Type B pancreatic cell (in vitro differentiated cells): ENCODE measurements at regions not wholly inside any gene's neighbourhood (a gene's known extent, or its start where the extent isn't known, plus 50 kb on each side); places are given as distances from the start of the nearest gene placed in this dataset.

Source experiments
- DNase-seq: peaks from one replicate; pipeline ENCODE4 v3.0.0; 2021; ENCODE audit warnings: mixed read lengths; ENCODE audit not compliant: unreplicated experiment; ENCODE audit errors: extremely low spot score
- H3K27ac Mint-ChIP-seq: 2 replicates; pipeline ENCODE4 v1.8.0; 2021; ENCODE audit warnings: mild to moderate bottlenecking, mixed read lengths
- H3K27me3 Mint-ChIP-seq: 2 replicates; pipeline ENCODE4 v1.8.0; 2021; ENCODE audit warnings: mixed read lengths
- H3K36me3 Mint-ChIP-seq: 2 replicates; pipeline ENCODE4 v1.8.0; 2021; ENCODE audit warnings: mixed read lengths
- H3K4me1 Mint-ChIP-seq: one replicate; pipeline ENCODE4 v1.8.0; 2021; ENCODE audit warnings: mixed read lengths; ENCODE audit not compliant: unreplicated experiment
- H3K4me3 Mint-ChIP-seq: 2 replicates; pipeline ENCODE4 v1.8.0; 2021; ENCODE audit warnings: mild to moderate bottlenecking, mixed read lengths
- H3K9me3 Mint-ChIP-seq: 2 replicates; pipeline ENCODE4 v1.8.0; 2021; ENCODE audit warnings: mixed read lengths
- CTCF ChIP-seq: fragments of 200-600 bp; sonication (generic); conservative IDR thresholded peaks from 2 replicates; pipeline ENCODE4 v1.5.0; 2021; ENCODE audit warnings: antibody characterized with exemption, mild to moderate bottlenecking

- Mint-ChIP-seq H3K4me1 (peaks cover 15% of the 10 kb centered on the region), H3K4me3 (no peak overlapping the region), H3K27me3 (peaks cover 20% of the 10 kb centered on the region)
Measured at GRCh38 chr11:128359515-128359914, 227.8 kb downstream of the ETS1 start.

GRCh38 chr11:128357073-128357472 is 230.3 kb downstream of the ETS1 start:
- no peak for DNase-seq
- TF ChIP-seq CTCF, result no peak
- H3K4me3 Mint-ChIP-seq, result no peak overlapping the region
- H3K27me3 Mint-ChIP-seq, result peaks cover 22% of the 10 kb centered on the region
- H3K36me3 Mint-ChIP-seq, result no peaks in the 10 kb centered on the region
- no peak overlapping the region for H3K27ac Mint-ChIP-seq
- no peaks in the 10 kb centered on the region for H3K9me3 Mint-ChIP-seq
- H3K4me1 Mint-ChIP-seq, result peaks cover 14% of the 10 kb centered on the region

More at GRCh38 chr11:128359515-128359914, 227.8 kb downstream of the ETS1 start:
- Mint-ChIP-seq H3K27ac (no peak overlapping the region), H3K36me3 (no peaks in the 10 kb centered on the region), H3K9me3 (no peaks in the 10 kb centered on the region)
- TF ChIP-seq CTCF, result no peak
- DNase-seq, result no peak

- H3K27ac Mint-ChIP-seq, result no peak overlapping the region
- no peaks in the 10 kb centered on the region for H3K9me3 Mint-ChIP-seq
- H3K36me3 Mint-ChIP-seq, result no peaks in the 10 kb centered on the region
- peaks cover 9% of the 10 kb centered on the region for H3K4me1 Mint-ChIP-seq
- no peak for TF ChIP-seq CTCF
- DNase-seq, result no peak
- H3K4me3 Mint-ChIP-seq, result no peak overlapping the region
- peaks cover 28% of the 10 kb centered on the region for H3K27me3 Mint-ChIP-seq
Measured at GRCh38 chr11:128355558-128355957, 231.8 kb downstream of the ETS1 start.

GRCh38 chr11:128354476-128354875 is 232.9 kb downstream of the ETS1 start:
- Mint-ChIP-seq H3K27ac (no peak overlapping the region), H3K9me3 (no peaks in the 10 kb centered on the region), H3K27me3 (peaks cover 35% of the 10 kb centered on the region), H3K36me3 (no peaks in the 10 kb centered on the region), H3K4me1 (peaks cover 9% of the 10 kb centered on the region), H3K4me3 (no peak overlapping the region)
- DNase-seq, result no peak
- no peak for TF ChIP-seq CTCF

GRCh38 chr11:128351168-128351567 is 236.2 kb downstream of the ETS1 start:
- Mint-ChIP-seq H3K4me3 (no peak overlapping the region), H3K4me1 (no peaks in the 10 kb centered on the region), H3K36me3 (no peaks in the 10 kb centered on the region), H3K9me3 (no peaks in the 10 kb centered on the region), H3K27me3 (peaks cover 25% of the 10 kb centered on the region), H3K27ac (no peak overlapping the region)
- TF ChIP-seq CTCF, result no peak
- DNase-seq, result no peak
